ENCODE measurements at regions not wholly inside any gene's neighbourhood (a gene's known extent, or its start where the extent isn't known, plus 50 kb on each side); places are given as distances from the start of the nearest gene placed in this dataset.

- ChIA-PET POLR2A (no interaction called here), CTCF (no interaction called here)
- Mint-ChIP-seq H3K9me3 (peaks cover 0 to 13% (median 5%) of the 10 kb centered on the region in 11 donors), H3K27me3 (peaks cover 0 to 4% (median 0%) of the 10 kb centered on the region in 5 donors), H3K36me3 (no peaks in the 10 kb centered on the region), H3K27ac (no peak overlapping the region), H3K4me3 (no peak overlapping the region), H3K4me1 (peaks cover 0 to 1% (median 0%) of the 10 kb centered on the region in 7 donors)
- DNase-seq = no peak
- Histone ChIP-seq H3K27ac (ENCODE audit: low read depth, low read length) (no peak overlapping the region), H3K36me3 (ENCODE audit: control insufficient read depth in 2 of 3, insufficient read depth in 3 of 3, low read length in 3 of 3) (no peaks in the 10 kb centered on the region), H3K4me1 (ENCODE audit: control insufficient read depth in 2 of 2, insufficient read depth in 2 of 2, low read length in 2 of 2) (no peaks in the 10 kb centered on the region), H3K4me3 (ENCODE audit: low read length) (no peak overlapping the region), H3K27me3 (ENCODE audit: control insufficient read depth in 2 of 2, insufficient read depth in 2 of 2, low read length in 2 of 2) (no peaks in the 10 kb centered on the region), H3K9me3 (ENCODE audit: control insufficient read depth in 2 of 3, low read length in 3 of 3) (no peaks in the 10 kb centered on the region)
- ATAC-seq = no peak
- intact Hi-C loops (cut with micrococcal nuclease) = no loop called here
Observed at GRCh38 chr15:97482521-97482920, 478.0 kb upstream of the ARRDC4 start.

GRCh38 chr15:97483232-97483631, 477.3 kb upstream of the ARRDC4 start:
- ATAC-seq (no peak), DNase-seq (no peak)
- CTCF ChIA-PET = no interaction called here
- Mint-ChIP-seq H3K36me3 (no peaks in the 10 kb centered on the region), H3K9me3 (peaks cover 0 to 13% (median 5%) of the 10 kb centered on the region in 11 donors), H3K27ac (no peak overlapping the region), H3K27me3 (peaks cover 0 to 4% (median 0%) of the 10 kb centered on the region in 5 donors), H3K4me1 (peaks cover 0 to 1% (median 0%) of the 10 kb centered on the region in 7 donors), H3K4me3 (no peak overlapping the region)
- no peak overlapping the region for H3K27ac ChIP-seq (ENCODE audit: low read depth, low read length)
- POLR2A ChIA-PET = no interaction called here
- intact Hi-C loops (cut with micrococcal nuclease) = no loop called here
- no peaks in the 10 kb centered on the region for H3K36me3 ChIP-seq (ENCODE audit: control insufficient read depth in 2 of 3, insufficient read depth in 3 of 3, low read length in 3 of 3)
- H3K4me1 ChIP-seq (ENCODE audit: control insufficient read depth in 2 of 2, insufficient read depth in 2 of 2, low read length in 2 of 2) = no peaks in the 10 kb centered on the region
- H3K9me3 ChIP-seq (ENCODE audit: control insufficient read depth in 2 of 3, low read length in 3 of 3) = no peaks in the 10 kb centered on the region
- H3K4me3 ChIP-seq (ENCODE audit: low read length) = no peak overlapping the region
- H3K27me3 ChIP-seq (ENCODE audit: control insufficient read depth in 2 of 2, insufficient read depth in 2 of 2, low read length in 2 of 2) = no peaks in the 10 kb centered on the region

- peaks cover 0 to 9% (median 0%) of the 10 kb centered on the region in 5 donors for H3K27me3 Mint-ChIP-seq
- H3K4me3 ChIP-seq (ENCODE audit: low read length) = no peak overlapping the region
- H3K27ac Mint-ChIP-seq = no peak overlapping the region
- peaks cover 0 to 4% (median 0%) of the 10 kb centered on the region in 11 donors for H3K9me3 Mint-ChIP-seq
- ChIA-PET CTCF (no interaction called here), POLR2A (no interaction called here)
- no peaks in the 10 kb centered on the region for H3K36me3 Mint-ChIP-seq
- peaks cover 0 to 4% of the 10 kb centered on the region in 2 donors for H3K27me3 ChIP-seq (ENCODE audit: control insufficient read depth in 2 of 2, insufficient read depth in 2 of 2, low read length in 2 of 2)
- no peaks in the 10 kb centered on the region for H3K9me3 ChIP-seq (ENCODE audit: control insufficient read depth in 2 of 3, low read length in 3 of 3)
- no peaks in the 10 kb centered on the region for H3K4me1 ChIP-seq (ENCODE audit: control insufficient read depth in 2 of 2, insufficient read depth in 2 of 2, low read length in 2 of 2)
- H3K27ac ChIP-seq (ENCODE audit: low read depth, low read length) = no peak overlapping the region
- no peak overlapping the region for H3K4me3 Mint-ChIP-seq
- ATAC-seq (no peak), DNase-seq (no peak)
- no peaks in the 10 kb centered on the region for H3K4me1 Mint-ChIP-seq
- intact Hi-C loops (cut with micrococcal nuclease) = no loop called here
- H3K36me3 ChIP-seq (ENCODE audit: control insufficient read depth in 2 of 3, insufficient read depth in 3 of 3, low read length in 3 of 3) = no peaks in the 10 kb centered on the region
Observed at GRCh38 chr15:97490429-97490828, 470.1 kb upstream of the ARRDC4 start.

- H3K4me3 ChIP-seq (ENCODE audit: low read length) = no peak overlapping the region
- no peak overlapping the region for H3K4me3 Mint-ChIP-seq
- no peak overlapping the region for H3K27ac ChIP-seq (ENCODE audit: low read depth, low read length)
- H3K36me3 Mint-ChIP-seq = no peaks in the 10 kb centered on the region
- H3K27ac Mint-ChIP-seq = no peak overlapping the region
- peaks cover 0 to 4% (median 0%) of the 10 kb centered on the region in 5 donors for H3K27me3 Mint-ChIP-seq
- intact Hi-C loops (cut with micrococcal nuclease) = no loop called here
- no peaks in the 10 kb centered on the region for H3K36me3 ChIP-seq (ENCODE audit: control insufficient read depth in 2 of 3, insufficient read depth in 3 of 3, low read length in 3 of 3)
- no peak for DNase-seq
- no peaks in the 10 kb centered on the region for H3K27me3 ChIP-seq (ENCODE audit: control insufficient read depth in 2 of 2, insufficient read depth in 2 of 2, low read length in 2 of 2)
- peak; percentile 81 for ATAC-seq
- H3K4me1 Mint-ChIP-seq = peaks cover 0 to 2% (median 0%) of the 10 kb centered on the region in 7 donors
- POLR2A ChIA-PET = no interaction called here
- H3K9me3 Mint-ChIP-seq = peaks cover 0 to 12% (median 2%) of the 10 kb centered on the region in 11 donors
- H3K9me3 ChIP-seq (ENCODE audit: control insufficient read depth in 2 of 3, low read length in 3 of 3) = no peaks in the 10 kb centered on the region
- CTCF ChIA-PET = no interaction called here
- H3K4me1 ChIP-seq (ENCODE audit: control insufficient read depth in 2 of 2, insufficient read depth in 2 of 2, low read length in 2 of 2) = no peaks in the 10 kb centered on the region
Observed at GRCh38 chr15:97501291-97501690, 459.2 kb upstream of the ARRDC4 start.

GRCh38 chr15:97502038-97502437, 458.5 kb upstream of the ARRDC4 start:
- peaks cover 0 to 12% (median 2%) of the 10 kb centered on the region in 11 donors for H3K9me3 Mint-ChIP-seq
- no peaks in the 10 kb centered on the region for H3K36me3 Mint-ChIP-seq
- H3K4me1 ChIP-seq (ENCODE audit: control insufficient read depth in 2 of 2, insufficient read depth in 2 of 2, low read length in 2 of 2) = no peaks in the 10 kb centered on the region

GRCh38 chr15:97504031-97504792, 456.3 kb upstream of the ARRDC4 start:
- H3K27me3 ChIP-seq (ENCODE audit: control insufficient read depth in 2 of 2, insufficient read depth in 2 of 2, low read length in 2 of 2) = no peaks in the 10 kb centered on the region
- Mint-ChIP-seq H3K4me3 (no peak overlapping the region), H3K4me1 (peaks cover 0 to 2% (median 0%) of the 10 kb centered on the region in 7 donors), H3K27ac (no peak overlapping the region), H3K27me3 (peaks cover 0 to 4% (median 0%) of the 10 kb centered on the region in 5 donors), H3K36me3 (no peaks in the 10 kb centered on the region), H3K9me3 (peaks cover 0 to 12% (median 2%) of the 10 kb centered on the region in 11 donors)
- no peak overlapping the region for H3K27ac ChIP-seq (ENCODE audit: low read depth, low read length)
- DNase-seq = no peak
- no peaks in the 10 kb centered on the region for H3K9me3 ChIP-seq (ENCODE audit: control insufficient read depth in 2 of 3, low read length in 3 of 3)
- intact Hi-C loops (cut with micrococcal nuclease) = no loop called here
- H3K4me3 ChIP-seq (ENCODE audit: low read length) = no peak overlapping the region
- ChIA-PET CTCF (no interaction called here), POLR2A (no interaction called here)
- no peaks in the 10 kb centered on the region for H3K36me3 ChIP-seq (ENCODE audit: control insufficient read depth in 2 of 3, insufficient read depth in 3 of 3, low read length in 3 of 3)
- peak; percentile 27 for ATAC-seq
- H3K4me1 ChIP-seq (ENCODE audit: control insufficient read depth in 2 of 2, insufficient read depth in 2 of 2, low read length in 2 of 2) = no peaks in the 10 kb centered on the region

More at GRCh38 chr15:97502038-97502437, 458.5 kb upstream of the ARRDC4 start:
- CTCF ChIA-PET = no interaction called here
- DNase-seq (no peak), ATAC-seq (no peak)
- H3K4me1 Mint-ChIP-seq = peaks cover 0 to 2% (median 0%) of the 10 kb centered on the region in 7 donors
- POLR2A ChIA-PET = no interaction called here
- Histone ChIP-seq H3K9me3 (ENCODE audit: control insufficient read depth in 2 of 3, low read length in 3 of 3) (no peaks in the 10 kb centered on the region), H3K27me3 (ENCODE audit: control insufficient read depth in 2 of 2, insufficient read depth in 2 of 2, low read length in 2 of 2) (no peaks in the 10 kb centered on the region), H3K36me3 (ENCODE audit: control insufficient read depth in 2 of 3, insufficient read depth in 3 of 3, low read length in 3 of 3) (no peaks in the 10 kb centered on the region), H3K27ac (ENCODE audit: low read depth, low read length) (no peak overlapping the region), H3K4me3 (ENCODE audit: low read length) (no peak overlapping the region)
- H3K4me3 Mint-ChIP-seq = no peak overlapping the region
- H3K27me3 Mint-ChIP-seq = peaks cover 0 to 4% (median 0%) of the 10 kb centered on the region in 5 donors
- H3K27ac Mint-ChIP-seq = no peak overlapping the region
- intact Hi-C loops (cut with micrococcal nuclease) = no loop called here

- intact Hi-C loops (cut with micrococcal nuclease) = no loop called here
- Histone ChIP-seq H3K27ac (ENCODE audit: low read depth, low read length) (no peak overlapping the region), H3K36me3 (ENCODE audit: control insufficient read depth in 2 of 3, insufficient read depth in 3 of 3, low read length in 3 of 3) (no peaks in the 10 kb centered on the region), H3K27me3 (ENCODE audit: control insufficient read depth in 2 of 2, insufficient read depth in 2 of 2, low read length in 2 of 2) (no peaks in the 10 kb centered on the region), H3K9me3 (ENCODE audit: control insufficient read depth in 2 of 3, low read length in 3 of 3) (no peaks in the 10 kb centered on the region), H3K4me3 (ENCODE audit: low read length) (no peak overlapping the region), H3K4me1 (ENCODE audit: control insufficient read depth in 2 of 2, insufficient read depth in 2 of 2, low read length in 2 of 2) (no peaks in the 10 kb centered on the region)
- Mint-ChIP-seq H3K4me3 (no peak overlapping the region), H3K4me1 (no peaks in the 10 kb centered on the region), H3K9me3 (peaks cover 0 to 5% (median 0%) of the 10 kb centered on the region in 11 donors), H3K27ac (no peak overlapping the region), H3K36me3 (no peaks in the 10 kb centered on the region), H3K27me3 (no peaks in the 10 kb centered on the region)
- POLR2A ChIA-PET = no interaction called here
- no peak for ATAC-seq
- no peak for DNase-seq
- CTCF ChIA-PET = no interaction called here
Observed at GRCh38 chr15:97517737-97518136, 442.8 kb upstream of the ARRDC4 start.
